Subcutaneous abdominal adipose tissue (tissue), 5 donors: ENCODE measurements at regions not wholly inside any gene's neighbourhood (a gene's known extent, or its start where the extent isn't known, plus 50 kb on each side); places are given as distances from the start of the nearest gene placed in this dataset.
A peak's percentile ranks its signal among the peaks of the same experiment; 100 is the strongest.

Source experiments
- H3K27ac ChIP-seq: one replicate; pipeline ENCODE4 v1.7.0; 2013; ENCODE audit warnings: low read depth, mild to moderate bottlenecking, inconsistent platforms, low read length, moderate library complexity
- H3K27me3 ChIP-seq, 5 donors: one replicate each; pipeline ENCODE4 v1.7.0; 2013; ENCODE audit warnings: low read length in 5 of 5, inconsistent platforms in 1 of 5; ENCODE audit not compliant: control insufficient read depth in 5 of 5, insufficient read depth in 4 of 5
- H3K36me3 ChIP-seq, 5 donors: one replicate each; pipeline ENCODE4 v1.7.0; 2013; ENCODE audit warnings: low read length in 5 of 5; ENCODE audit not compliant: control insufficient read depth in 5 of 5, insufficient read depth in 5 of 5
- H3K4me1 ChIP-seq, 5 donors: one replicate each; pipeline ENCODE4 v1.7.0; 2013; ENCODE audit warnings: low read length in 5 of 5, mild to moderate bottlenecking in 3 of 5, moderate library complexity in 1 of 5; ENCODE audit not compliant: control insufficient read depth in 5 of 5, insufficient read depth in 5 of 5
- H3K4me3 ChIP-seq, 5 donors: one replicate each; pipeline ENCODE4 v1.7.0; 2013; ENCODE audit warnings: low read length in 5 of 5, low read depth in 1 of 5
- H3K9ac ChIP-seq, 5 donors: one replicate each; pipeline ENCODE4 v1.7.0; 2013; ENCODE audit warnings: low read length in 5 of 5, mild to moderate bottlenecking in 4 of 5, moderate library complexity in 3 of 5
- H3K9me3 ChIP-seq, 5 donors: one replicate each; pipeline ENCODE4 v1.7.0; 2013; ENCODE audit warnings: low read length in 5 of 5; ENCODE audit not compliant: control insufficient read depth in 5 of 5
- donor health status: healthy.
- donor health status: healthy.
- donor health status: healthy.
- donor health status: healthy.
- donor health status: healthy.

DNA sequence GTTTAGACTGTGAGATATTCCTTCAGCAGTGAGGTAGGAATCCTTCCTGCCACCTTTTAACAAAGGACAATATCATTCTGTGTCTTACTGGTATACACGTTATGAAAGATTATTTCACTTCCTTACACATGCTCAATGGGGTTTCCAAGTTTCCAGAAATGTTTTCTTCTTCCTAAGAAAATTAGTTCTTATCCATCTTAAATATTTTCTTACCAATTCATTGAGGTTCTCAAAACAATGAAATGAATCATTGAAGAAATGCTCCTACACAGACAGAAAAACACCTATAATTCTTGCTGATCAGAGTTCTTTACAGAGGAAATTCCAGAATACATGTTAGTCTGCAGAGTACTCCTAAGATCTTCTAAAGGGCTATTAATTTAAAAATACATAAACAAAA lies 51.4 kb upstream of the SEC61G start:
- H3K27me3 ChIP-seq = no peaks in the 10 kb centered on the region
- no peak overlapping the region for H3K27ac ChIP-seq
- H3K4me1 ChIP-seq = peaks cover 0 to 26% (median 23%) of the 10 kb centered on the region in 5 donors
- H3K4me3 ChIP-seq = no peak overlapping the region
- H3K36me3 ChIP-seq = no peaks in the 10 kb centered on the region
- H3K9me3 ChIP-seq = no peaks in the 10 kb centered on the region
- no peak overlapping the region for H3K9ac ChIP-seq

DNA sequence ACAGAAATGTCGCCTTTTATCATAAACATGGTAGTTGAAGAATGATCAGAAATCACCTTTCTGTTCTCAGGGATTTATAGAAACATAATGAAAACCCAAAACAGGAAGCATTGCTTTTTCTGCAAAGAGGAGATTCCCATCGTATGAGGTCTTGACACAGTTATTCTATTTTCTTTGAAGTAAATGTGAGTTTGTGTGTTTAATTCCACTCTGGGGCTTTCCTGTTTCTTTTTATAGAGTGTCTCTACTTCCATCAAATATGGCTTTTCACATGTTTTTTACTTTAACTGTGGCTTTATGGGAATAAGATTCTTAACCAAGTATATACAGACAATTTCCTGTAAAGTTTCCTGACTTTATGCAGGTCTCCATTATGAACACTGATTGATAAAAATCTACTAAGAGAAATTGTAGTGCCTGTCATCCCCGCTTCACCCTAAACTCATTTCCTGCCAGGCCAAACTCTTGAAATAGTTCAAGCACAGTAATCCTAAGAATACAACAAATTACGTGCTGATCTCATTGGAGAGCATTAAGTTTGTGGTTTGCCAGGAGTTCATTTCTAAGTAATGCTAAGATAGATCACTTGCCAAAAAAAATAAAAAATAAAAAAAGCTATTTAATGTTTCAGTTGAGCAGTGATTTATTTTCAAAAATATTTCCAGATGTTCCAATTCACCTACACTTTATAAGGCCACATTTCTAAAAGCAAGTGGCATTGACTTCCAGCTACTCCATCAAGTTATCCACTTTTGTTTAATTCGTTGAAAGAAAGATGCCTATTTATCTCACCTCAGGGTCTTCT lies 52.2 kb upstream of the SEC61G start:
- Histone ChIP-seq H3K36me3 (no peaks in the 10 kb centered on the region), H3K9me3 (no peaks in the 10 kb centered on the region), H3K4me3 (no peak overlapping the region), H3K27me3 (no peaks in the 10 kb centered on the region), H3K9ac (no peak overlapping the region), H3K4me1 (peaks cover 0 to 26% (median 23%) of the 10 kb centered on the region in 5 donors), H3K27ac (peak overlapping the region; percentile 15)

DNA sequence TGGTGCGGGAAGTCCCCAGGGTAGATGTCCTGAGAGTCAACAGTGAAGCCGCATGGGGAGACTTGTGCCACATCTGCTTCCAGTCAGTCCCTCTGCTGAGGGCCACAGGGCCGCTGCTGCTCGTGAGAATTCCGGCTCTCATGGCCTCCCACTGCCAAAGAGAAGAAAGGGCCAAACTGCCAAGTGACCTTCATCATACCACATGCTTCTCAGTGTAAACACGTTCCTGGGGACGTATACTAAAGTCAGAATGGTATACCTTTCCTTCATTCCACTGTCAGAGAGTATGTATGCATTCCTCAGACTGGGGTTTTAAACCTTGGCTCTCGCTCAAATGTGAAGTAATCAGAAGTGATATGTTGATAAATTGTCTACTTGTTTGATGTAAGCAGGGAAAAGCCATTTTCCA lies 52.8 kb upstream of the SEC61G start:
- no peaks in the 10 kb centered on the region for H3K27me3 ChIP-seq
- no peak overlapping the region for H3K9ac ChIP-seq
- peaks cover 0 to 26% (median 23%) of the 10 kb centered on the region in 5 donors for H3K4me1 ChIP-seq
- H3K27ac ChIP-seq = peak overlapping the region; percentile 15
- no peaks in the 10 kb centered on the region for H3K9me3 ChIP-seq
- H3K4me3 ChIP-seq = no peak overlapping the region
- no peaks in the 10 kb centered on the region for H3K36me3 ChIP-seq

DNA sequence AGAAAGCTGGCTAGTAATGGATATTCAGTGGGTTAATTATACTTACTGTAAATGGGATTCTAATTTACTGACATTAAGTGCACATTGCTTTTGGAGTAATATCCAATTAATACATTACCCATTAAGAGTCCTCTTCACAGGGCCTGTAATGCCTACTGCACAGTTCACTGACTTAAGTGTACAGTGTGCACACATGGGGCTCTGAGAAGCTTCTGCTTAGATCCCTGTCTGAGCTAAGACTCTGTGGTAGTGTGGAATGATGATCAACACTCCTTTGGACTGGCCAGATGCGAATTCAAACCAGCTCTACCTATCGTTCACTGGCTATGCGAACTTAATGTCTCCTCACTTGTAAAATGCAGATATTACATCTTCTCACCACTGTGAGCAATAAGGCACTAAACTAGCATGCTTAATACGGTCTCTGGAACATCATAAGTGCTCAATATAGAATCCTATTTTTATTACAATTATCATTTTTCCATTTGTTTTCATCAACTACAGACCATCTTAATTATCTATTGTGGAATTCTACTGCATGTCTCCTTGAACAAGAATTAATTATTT lies 53.8 kb upstream of the SEC61G start:
- Histone ChIP-seq H3K27ac (no peak overlapping the region), H3K4me1 (peaks cover 0 to 26% (median 23%) of the 10 kb centered on the region in 5 donors), H3K9ac (no peak overlapping the region), H3K4me3 (no peak overlapping the region), H3K9me3 (no peaks in the 10 kb centered on the region), H3K27me3 (no peaks in the 10 kb centered on the region), H3K36me3 (no peaks in the 10 kb centered on the region)

DNA sequence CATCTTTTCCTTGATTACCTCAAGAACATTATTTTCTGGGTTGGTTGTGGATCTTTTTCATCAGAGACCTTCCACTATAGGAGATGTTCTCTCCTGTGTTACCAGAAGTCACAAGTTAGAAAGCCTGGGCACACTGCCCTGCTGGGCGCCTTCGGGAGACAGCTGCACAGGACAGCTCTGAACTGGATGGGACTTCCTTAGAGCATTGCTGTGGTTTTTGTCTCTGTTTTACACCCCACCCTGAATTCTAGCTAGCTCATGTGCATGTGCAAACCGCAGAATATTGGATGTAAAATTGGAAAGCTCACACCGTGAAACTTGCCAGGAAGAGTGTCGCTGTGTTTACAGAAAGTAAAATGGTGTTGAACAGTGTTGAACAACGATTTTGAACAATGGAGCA lies 54.4 kb upstream of the SEC61G start:
- no peaks in the 10 kb centered on the region for H3K9me3 ChIP-seq
- H3K9ac ChIP-seq = peak overlapping the region in 1 of 5 donors; percentile 2
- no peaks in the 10 kb centered on the region for H3K36me3 ChIP-seq
- no peak overlapping the region for H3K27ac ChIP-seq
- no peaks in the 10 kb centered on the region for H3K27me3 ChIP-seq
- no peak overlapping the region for H3K4me3 ChIP-seq
- peaks cover 0 to 26% (median 23%) of the 10 kb centered on the region in 5 donors for H3K4me1 ChIP-seq

DNA sequence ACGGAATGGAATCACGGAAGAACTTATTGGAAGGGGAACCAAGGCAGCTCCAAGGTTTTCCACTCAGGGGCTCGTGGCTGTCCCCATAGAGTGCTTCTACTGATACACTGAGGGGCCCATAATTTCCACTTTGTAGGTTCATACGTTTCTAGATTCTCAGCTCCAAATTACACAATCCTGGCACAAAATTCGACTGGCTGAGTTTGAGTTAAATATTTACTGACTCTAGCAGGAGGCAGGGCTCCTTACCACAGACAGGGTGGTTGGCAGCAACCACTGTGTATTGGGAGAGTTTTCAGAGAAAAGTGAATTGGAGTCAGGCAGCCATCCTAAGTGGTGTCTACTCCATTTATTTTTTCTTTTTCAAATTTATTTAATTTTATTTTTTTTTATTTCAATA lies 55.4 kb upstream of the SEC61G start:
- Histone ChIP-seq H3K36me3 (no peaks in the 10 kb centered on the region), H3K4me3 (no peak overlapping the region), H3K4me1 (peaks cover 0 to 26% (median 23%) of the 10 kb centered on the region in 5 donors), H3K27ac (no peak overlapping the region), H3K9me3 (no peaks in the 10 kb centered on the region), H3K27me3 (no peaks in the 10 kb centered on the region), H3K9ac (no peak overlapping the region)

DNA sequence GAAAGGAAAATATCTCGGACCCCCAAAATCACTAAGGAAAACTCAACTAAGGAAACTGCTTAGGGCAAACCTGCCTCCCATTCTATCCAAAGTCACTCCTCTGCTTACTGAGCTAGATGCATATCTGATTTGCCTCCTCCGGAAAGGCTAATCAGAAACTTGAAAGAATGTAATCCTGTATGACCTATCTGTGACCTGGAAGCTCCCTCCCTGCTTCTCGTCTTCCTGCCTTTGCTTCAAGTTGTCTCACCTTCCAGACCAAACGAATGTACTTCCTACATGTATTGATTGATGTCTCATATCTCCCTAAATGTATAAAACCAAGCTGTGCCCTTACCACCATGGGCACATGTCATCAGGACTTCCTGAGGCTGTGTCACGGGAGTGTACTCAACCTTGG lies 58.1 kb upstream of the SEC61G start:
- Histone ChIP-seq H3K4me3 (no peak overlapping the region), H3K9ac (no peak overlapping the region), H3K36me3 (no peaks in the 10 kb centered on the region), H3K9me3 (no peaks in the 10 kb centered on the region), H3K27me3 (no peaks in the 10 kb centered on the region), H3K27ac (no peak overlapping the region), H3K4me1 (peaks cover 0 to 13% (median 10%) of the 10 kb centered on the region in 5 donors)

DNA sequence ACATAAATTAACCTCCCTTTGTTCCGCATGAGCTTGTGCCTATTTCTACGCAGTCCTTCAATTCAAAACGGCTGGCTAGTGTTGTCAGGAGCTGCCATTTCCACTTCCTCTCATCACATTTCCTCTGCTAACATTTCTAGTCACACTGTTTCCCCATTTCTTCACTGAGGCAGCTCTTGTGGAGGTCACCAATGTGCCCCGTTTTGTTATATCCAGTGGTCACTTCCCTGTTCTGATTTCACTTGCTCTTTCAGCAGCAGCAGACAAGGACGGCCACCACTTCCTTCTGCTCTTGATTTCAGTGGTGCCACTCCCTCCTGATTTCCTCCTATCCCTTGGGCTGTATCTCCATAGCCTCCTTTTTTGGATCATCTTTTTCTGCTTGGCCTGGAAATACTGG lies 64.8 kb upstream of the SEC61G start:
- no peak overlapping the region for H3K27ac ChIP-seq
- no peak overlapping the region for H3K9ac ChIP-seq
- H3K4me3 ChIP-seq = no peak overlapping the region
- no peaks in the 10 kb centered on the region for H3K36me3 ChIP-seq
- H3K4me1 ChIP-seq = no peaks in the 10 kb centered on the region
- H3K27me3 ChIP-seq = no peaks in the 10 kb centered on the region
- no peaks in the 10 kb centered on the region for H3K9me3 ChIP-seq

DNA sequence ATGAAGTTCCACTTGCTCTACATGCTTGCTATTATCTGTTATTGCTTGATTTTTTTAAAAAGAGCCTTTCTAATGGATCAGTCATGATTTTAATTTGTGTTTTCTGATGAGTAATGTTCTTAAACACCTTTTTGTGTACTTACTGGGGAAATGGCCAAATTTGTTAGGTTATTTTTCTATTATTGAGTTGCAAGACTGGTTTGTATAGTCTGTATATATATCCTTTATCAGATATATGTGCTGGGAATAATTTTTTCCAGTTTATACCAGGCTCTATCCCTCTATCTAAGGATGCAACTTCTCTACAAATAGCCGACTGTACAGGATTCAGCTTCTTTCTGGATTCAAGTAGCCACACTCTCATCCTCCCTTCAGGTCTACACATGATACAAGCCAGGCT lies 65.6 kb upstream of the SEC61G start:
- no peaks in the 10 kb centered on the region for H3K9me3 ChIP-seq
- H3K9ac ChIP-seq = no peak overlapping the region
- H3K36me3 ChIP-seq = no peaks in the 10 kb centered on the region
- no peak overlapping the region for H3K4me3 ChIP-seq
- no peaks in the 10 kb centered on the region for H3K27me3 ChIP-seq
- H3K27ac ChIP-seq = no peak overlapping the region
- no peaks in the 10 kb centered on the region for H3K4me1 ChIP-seq

DNA sequence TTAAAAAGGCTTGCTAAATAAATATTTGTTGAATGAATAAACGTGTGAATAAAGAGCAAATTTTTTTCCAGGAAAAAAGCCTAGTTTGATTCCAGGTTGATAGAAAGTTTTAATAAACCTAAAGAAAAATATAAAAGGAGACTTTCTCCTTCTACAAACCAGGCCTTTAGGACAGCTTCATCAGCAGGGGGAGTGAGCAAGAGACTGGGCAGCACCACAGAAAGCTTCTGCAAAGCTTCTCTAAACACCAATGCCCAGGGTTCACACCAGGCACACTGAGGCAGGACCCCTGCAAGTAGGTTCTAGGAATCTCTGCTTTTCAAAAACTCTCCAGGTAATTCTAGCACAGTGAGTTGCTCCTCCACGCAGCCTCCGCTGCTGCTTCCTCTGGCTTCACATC lies 66.4 kb upstream of the SEC61G start:
- Histone ChIP-seq H3K27me3 (no peaks in the 10 kb centered on the region), H3K36me3 (no peaks in the 10 kb centered on the region), H3K4me1 (no peaks in the 10 kb centered on the region), H3K9ac (no peak overlapping the region), H3K27ac (no peak overlapping the region), H3K4me3 (no peak overlapping the region), H3K9me3 (no peaks in the 10 kb centered on the region)
